Suppressor macrophage treated with lipopolysaccharide for 1 hour (primary cell): ENCODE measurements at regions not wholly inside any gene's neighbourhood (a gene's known extent, or its start where the extent isn't known, plus 50 kb on each side); places are given as distances from the start of the nearest gene placed in this dataset.
"Not testable (repeated sequence)": the region's sequence is repeated elsewhere in the genome, so short reads cannot be mapped to it uniquely, and the experiment has no call there.

ENCODE experiments used
- DNase-seq, 3 donors: peaks; one replicate each; pipeline ENCODE4 v3.0.0-alpha.2; 2020 to 2022

DNA sequence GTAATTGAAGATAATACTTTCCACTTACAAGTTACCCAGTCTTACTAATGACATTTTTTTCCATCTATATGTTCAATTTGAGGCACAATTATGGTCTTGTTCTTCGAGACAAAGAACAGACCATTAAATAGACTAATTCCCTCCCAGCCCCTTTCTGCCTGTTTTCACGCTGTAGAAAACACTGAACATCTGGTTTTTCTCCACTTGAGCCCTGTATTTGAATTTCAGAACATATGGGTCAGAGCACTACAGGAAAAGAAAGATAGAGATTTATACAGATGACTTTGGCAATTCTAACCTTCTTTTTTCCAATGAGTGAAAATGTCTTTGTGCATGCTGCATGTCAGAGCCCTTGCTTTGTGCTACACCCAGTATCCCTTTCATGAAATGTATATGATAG lies 506.9 kb downstream of the LRRC70 start:
- no peak for DNase-seq

DNA sequence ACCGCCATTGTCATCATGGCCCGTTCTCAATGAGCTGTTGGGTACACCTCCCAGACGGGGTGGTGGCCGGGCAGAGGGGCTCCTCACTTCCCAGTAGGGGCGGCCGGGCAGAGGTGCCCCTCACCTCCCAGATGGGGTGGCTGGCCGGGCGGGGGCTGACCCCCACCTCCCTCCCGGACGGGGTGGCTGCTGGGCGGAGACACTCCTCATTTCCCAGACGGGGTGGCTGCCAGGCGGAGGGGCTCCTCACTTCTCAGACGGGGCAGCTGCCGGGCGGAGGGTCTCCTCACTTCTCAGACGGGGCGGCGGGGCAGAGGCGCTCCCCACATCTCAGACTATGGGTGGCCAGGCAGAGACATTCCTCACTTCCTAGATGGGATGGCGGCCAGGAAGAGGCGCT lies 505.1 kb downstream of the LRRC70 start:
- DNase-seq = not testable (repeated sequence)

DNA sequence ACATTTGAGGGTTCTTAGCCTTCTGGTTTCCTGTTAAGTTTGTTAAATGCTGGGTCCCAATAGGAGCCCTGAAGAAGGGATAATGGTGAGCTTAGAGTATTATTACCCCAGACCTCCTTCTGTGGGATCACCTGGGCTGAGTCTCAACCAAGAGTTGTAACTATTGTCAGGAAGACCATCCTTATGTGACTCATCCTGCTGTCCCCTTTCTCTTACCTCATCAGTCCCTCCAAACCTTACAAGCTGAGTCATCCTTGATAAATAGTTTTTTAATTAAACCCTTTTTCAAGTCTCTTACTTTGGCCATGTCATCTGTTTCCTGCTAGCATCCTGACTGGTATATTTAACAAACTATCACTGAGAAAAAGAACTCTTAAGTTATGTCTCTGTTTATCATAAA lies 502.8 kb downstream of the LRRC70 start:
- DNase-seq = no peak

DNA sequence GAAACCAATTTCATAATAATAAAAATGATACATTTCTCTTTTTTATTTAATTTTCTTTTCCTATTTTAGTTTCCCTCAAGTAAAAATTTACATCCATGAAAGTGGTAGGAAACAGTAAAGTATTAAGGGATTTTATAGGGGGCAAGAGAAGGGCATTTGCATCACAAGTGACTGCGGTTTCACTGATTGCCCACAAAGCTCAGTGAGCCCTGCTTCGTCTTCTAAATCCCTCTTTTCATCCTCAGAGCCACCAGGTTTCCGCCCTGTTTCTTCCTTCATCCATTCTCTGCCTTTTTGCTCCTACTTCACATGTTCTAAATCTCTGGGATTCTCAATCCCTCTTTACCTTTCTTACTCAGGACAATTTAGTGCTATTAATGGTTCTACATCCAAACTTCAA lies 491.4 kb downstream of the LRRC70 start:
- DNase-seq = no peak

DNA sequence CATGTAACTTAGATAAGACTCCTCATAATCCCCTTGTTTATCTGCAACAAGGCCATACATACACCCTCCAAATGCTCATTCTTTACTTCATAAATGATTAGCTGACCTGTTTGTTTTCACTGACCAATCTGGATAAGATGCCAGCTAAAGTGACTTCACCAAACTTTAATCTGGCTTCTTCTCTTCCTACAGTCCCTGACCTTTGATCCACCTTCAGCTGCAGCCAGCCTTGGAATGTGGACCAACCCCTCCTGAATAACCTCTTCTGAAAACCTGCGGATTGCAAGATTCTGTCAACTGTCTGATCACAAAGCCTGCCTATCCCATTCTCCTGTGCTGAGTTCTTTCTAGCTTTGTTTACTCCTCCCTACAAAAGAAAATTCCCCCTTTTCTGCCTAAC lies 476.8 kb downstream of the LRRC70 start:
- DNase-seq = no peak

DNA sequence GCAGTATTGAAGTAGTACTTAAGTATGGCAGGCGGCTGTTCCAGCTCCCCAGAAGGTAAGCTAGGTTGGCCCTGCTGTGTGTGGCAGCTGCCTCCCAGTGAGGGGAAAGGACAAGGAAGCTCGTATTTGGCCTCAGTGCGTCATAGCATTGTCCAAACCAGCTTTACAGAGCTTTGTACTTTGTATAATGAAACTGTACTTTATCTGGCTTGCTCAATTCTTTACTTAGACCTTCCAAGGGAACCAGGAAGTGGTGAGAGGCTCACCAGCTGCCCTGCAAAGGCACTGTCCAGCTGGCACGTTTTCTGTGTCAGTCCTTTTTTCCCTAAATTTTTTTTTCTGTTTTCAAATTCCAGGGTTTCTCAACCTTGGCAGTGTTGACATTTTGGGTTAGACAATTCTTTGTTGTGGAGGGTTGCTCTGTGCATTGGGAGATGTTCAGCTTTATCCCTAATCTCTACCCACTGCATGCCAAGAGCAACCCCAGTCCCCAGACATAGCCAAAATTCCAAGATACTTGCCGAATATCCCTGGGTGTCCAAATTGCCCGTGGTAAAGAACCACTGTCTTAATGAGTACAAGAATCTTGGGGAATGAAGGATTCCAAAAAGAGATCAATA lies 474.5 kb downstream of the LRRC70 start:
- DNase-seq = no peak

DNA sequence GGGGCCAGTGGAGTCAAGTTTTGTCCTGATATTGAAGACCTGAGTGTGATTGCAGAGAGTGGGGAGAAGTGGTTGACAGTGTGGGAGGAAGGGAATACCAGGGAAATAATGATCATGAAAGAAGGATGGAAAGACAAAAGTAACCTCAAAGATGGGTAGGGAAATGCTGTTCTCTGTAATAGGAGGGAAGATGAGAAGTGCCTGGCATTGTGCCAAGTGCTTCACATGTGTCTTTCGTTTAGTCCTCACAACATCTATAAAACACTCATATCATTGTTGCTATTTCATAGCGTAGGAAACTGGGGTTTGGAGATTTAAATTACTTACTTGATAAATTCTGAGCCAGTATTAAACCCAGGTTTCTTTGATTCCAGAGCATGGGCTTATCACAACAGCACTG lies 472.3 kb downstream of the LRRC70 start:
- no peak for DNase-seq

DNA sequence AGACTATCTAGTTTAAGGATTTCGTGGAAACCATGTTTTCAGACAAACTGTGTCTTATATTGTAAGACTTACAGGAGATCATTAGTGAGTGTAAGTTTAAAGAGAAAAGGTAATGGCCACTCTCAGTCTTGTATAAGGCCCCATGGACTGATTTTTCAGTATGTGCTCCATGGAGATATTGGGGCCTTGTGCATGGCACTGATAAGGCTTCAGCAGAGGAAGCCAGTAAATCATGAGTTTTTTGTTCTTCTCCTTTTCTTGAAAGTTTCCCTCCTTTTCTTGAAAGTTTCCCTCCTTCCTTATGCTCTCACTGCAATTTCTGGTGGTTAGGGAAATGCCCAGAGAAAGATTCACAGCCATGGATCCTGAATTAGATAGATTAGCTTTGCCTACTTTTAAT lies 471.3 kb downstream of the LRRC70 start:
- DNase-seq = no peak

DNA sequence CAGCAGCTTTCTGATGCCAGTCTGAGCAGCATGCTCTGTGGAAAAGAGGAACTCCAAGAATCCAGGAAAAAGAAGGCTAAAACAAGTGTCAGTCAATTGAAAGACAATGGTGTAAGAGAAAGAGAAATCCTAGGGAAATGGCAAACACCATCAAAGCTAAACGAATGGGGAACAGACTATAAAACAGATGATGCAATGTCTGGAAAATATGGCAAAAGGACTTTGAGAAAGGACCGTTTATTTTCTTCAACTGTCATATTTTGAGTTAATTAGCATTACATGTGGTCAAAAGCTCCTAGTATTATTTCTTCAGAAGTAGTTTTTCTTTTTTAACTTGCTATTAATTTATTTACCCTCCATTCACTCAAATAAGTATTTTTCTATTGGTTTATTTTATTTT lies 465.2 kb downstream of the LRRC70 start:
- DNase-seq = no peak

DNA sequence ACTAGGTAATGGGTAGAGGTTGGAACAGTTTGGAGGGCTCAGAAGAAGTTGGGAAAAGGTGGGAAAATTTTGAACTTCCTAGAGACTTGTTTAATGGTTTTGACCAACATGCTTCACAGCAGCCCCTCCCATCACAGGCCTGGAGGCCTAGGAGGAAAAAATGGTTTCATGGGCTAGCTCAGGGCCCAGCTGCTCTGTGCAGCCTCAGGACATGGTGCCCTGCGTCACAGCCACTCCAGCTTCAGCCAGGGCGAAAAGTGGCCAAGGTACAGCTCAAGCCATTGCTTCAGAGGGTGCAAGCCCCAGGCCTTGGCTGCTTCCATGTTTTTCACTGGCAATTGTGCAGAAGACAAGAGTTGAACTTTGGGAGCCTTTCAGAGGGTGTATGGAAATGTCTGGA lies 453.7 kb downstream of the LRRC70 start:
- DNase-seq = no peak

DNA sequence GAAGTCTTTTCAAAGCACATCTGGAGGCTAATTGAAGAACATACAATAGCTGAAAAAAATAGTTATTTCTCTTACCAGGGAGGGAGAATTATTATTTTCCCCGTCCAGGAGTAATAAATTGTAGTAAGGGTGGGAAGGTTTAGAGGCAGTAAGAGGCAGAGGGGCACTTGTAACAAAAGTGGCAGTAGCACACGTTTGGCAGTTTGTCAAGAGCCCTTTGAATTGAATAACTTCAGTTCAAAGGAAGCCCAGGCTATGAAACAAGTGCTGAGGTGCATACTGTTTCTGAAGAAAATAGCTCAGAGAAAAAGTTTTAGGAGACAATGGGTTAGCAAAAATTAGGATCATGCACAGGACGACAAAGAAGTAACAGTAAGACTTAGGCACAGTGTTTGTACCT lies 451.3 kb downstream of the LRRC70 start:
- DNase-seq = no peak

DNA sequence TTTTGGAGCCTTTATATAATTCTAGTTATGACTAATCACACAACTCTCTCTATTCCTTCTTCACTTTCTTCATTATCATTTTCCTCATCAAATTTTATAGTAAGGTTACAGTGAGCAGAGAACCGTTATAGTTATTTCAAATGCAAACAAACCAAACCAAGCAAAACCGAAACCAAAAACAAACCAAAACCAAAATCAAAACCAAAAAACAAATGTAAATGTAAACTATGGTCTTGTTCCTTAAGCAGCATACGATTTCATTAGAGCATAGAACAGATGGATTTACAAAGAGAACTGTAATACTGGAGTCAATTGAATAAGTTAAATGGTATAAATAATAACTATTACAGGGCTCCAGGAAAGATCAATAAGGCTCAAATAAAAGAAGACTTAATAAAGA lies 447.1 kb downstream of the LRRC70 start:
- DNase-seq = no peak

DNA sequence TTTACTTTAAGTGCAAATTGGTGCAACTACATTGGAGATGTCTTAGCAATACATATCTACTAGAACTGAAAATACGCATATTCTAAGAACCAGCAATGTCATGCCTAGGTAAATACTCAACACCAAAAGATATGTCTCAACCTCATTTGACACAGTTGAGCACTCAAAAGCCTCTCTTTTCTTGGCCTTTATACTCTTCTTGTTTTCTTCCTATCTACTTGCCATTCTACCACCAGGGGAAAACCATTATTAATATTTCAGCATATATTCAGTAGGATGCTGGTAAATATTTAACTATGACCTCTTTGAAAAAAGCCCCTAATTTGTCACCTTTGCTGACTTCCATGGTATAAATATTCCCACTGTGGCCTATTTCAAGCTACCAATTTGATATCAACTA lies 443.8 kb downstream of the LRRC70 start:
- no peak for DNase-seq

DNA sequence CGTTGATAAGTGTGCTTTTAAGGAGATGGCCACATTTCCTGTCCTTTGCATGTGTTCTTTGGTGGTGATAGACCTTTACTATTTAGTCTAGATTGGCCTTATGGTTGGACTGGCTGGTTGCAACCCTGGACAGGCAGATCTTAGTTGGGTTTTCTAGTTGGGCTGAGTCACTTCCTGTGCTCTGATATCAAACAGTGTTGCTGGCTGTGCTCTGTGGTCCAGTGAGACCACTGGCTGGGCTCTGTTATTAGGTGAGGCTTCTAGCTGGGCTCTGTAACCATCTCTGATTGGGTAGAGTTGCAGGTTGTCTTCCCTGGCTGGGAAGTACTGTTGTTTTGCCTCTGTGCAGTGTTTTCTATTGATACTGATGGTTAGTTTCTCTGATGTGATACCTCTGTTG lies 432.5 kb downstream of the LRRC70 start:
- no peak for DNase-seq

DNA sequence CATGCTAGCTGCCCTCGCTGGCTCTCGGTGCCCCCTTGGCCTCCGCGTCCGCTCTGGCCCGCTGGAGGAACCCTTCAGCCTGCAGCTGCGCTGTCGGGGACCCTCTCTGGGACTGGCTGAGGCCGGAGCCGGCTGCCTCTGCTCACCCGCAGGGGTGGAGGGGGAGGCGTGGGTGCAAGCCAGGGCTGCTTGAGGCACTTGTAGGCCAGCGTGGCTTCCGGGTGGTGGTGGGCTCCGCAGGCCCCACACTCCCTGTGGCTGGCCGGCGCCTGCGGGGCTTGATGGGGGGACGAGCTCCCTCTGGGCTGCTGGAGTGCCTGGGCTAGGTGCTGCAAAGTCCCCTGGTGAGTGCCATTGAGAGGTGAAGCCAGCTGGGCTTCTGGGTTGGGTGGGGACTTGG lies 429.6 kb downstream of the LRRC70 start:
- DNase-seq = no peak

DNA sequence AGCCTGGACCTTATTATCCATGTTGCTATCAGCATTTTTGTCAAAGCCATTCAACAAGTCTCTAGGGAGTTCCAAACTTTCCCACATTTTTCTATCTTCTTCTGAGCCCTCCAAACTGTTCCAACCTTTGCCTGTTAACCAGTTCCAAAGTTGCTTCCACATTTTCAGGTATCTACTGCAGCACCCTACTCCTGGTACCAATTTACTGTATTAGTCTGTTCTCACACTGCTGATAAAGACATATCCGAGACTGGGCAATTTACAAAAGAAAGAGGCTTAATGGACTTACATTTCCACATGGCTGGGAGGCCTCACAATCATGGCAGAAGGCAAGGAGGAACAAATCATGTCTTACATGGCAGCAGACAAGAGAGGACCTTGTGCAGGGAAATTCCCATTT lies 416.2 kb downstream of the LRRC70 start:
- DNase-seq = not testable (repeated sequence)

DNA sequence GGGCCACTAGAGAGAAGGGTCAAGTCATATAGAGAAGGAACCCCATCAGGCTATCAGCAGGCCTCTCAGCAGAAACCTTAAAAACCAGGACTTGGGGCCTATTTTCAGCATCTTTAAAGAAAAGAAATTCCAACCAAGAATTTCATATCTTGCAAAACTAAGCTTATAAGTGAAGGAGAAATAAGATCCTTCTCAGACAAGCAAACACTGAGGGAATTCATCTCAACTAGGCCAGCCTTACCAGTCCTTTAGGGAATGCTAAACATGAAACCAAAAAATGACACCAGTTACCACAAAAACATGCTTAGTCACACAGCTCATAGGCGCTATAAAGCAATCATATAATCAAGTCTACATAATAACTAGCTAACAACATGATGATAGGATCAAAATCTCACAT lies 407.1 kb downstream of the LRRC70 start:
- DNase-seq = no peak

DNA sequence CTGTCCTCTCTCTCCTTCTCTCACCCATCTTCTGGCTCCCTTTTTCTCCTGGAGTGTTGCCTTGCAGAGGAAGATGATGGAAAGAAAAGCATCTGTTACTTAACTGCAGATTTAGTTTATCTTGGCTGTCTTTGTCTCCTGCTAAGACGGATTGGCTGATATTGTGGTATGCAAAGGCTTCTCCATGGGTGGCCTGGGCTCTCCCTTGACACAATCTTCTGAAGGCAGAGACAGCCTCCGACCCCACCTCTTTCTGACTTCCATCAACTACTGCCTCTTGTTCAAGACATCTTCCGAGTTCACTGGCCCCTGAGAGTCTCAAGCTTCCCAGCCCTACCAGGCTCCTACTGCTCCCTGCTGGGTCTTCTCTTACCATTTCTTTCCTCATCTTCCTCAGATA lies 403.7 kb downstream of the LRRC70 start:
- no peak for DNase-seq

DNA sequence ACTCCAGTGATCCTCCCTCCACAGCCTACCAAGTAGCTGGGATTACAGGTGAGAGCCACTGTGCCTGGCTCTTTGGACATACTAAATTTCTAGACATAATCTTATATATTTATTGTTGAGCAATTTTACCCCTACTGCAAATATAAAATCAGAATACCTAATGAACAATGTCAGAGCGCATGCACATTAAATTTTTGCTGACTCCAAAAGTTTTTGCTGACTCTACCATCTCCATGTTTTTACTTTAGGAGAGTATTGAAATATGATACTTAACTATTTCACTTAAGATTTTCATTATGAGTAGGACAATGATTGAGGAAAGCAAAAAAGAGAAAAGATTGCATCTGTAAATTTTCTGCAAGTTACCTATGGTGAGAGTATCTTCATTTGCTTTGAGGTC lies 402.3 kb downstream of the LRRC70 start:
- no peak for DNase-seq

DNA sequence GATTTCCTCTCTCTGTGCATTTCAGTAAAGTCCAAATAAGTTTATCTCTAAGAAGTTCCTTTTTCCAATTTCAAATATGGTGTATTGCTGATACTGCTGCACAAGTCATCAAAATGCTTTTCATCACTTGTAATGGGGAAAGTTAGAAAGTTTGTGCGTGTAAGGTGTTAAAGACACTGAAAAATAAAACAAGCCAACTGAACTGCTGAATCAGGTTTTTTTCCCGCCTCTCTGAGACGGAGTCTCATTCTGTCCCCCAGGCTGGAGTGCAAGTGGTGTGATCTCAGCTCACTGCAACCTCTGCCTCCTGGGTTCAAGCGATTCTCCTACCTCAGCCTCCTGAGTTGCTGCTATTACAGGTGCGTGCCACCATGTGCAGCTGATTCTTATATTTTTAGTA lies 400.9 kb downstream of the LRRC70 start:
- no peak for DNase-seq

DNA sequence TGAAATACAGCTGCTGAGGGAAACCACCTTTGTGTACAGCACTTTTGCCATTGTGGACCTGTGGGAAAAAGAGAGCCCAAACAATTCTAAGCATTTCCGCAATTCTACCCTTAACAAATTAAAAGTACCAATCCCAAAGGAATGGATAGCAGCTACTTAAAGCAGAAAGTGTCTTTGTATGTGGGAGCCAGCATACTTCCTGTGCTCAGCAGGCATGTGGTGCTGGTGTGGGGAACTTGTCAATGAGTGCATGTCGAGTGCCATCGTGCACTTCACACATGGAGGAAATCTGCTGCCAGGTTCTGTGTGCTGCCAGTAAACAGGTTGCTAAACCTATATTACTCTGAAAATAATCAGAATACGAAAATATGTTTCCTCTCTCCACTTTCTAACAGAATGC lies 399.0 kb downstream of the LRRC70 start:
- no peak for DNase-seq

DNA sequence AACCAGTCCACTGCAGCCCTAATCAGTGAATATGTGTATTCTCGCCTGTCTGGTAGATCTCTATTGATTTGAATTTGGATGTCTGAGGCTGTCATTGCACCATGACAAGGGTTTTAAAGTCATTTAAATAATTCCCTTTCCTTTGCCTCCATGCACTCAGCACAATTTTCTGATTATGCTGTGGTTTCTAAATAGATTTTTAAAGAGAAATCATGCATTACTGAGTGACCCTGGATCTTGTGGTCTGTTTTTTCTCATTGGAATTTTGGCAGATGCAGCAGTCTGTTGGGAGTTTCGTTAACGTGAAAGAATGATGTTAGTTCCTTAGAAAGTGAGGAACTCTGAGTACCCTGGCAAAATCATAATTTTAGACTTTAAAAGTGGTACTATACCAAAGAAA lies 396.0 kb downstream of the LRRC70 start:
- DNase-seq = no peak

DNA sequence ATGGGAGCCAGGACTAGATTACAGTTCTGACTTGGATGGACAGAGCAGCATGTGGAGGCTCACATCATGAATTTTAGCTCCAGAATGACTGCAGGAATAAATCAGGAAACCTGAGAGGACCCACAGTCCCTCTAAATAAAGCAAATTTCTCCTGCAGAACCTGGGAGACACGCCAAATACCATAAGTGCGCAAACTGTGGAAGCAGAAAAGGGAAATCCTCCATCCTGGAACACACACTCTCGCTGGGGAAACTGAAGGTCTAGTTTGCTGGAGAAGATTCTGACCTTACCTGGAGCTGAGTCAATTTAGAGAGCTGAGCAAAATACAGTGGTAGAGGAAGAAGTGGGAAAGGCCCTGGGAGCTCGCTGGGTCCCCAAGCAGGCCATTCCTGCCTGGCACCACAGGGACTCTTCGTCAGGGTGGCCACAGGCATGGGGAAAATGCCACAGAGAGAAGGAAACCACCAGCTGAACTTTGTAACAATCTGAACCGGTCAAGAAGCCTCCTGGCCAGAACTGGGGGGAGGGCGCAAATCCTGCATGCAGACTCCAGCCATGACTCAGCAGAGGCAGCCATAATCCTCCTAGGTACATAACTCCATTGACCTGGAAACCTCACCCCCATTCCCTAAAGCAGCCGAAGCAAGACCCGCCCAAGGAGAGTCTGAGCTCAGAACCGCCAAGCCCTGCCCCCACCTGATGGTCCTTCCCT lies 390.9 kb downstream of the LRRC70 start:
- no peak for DNase-seq

DNA sequence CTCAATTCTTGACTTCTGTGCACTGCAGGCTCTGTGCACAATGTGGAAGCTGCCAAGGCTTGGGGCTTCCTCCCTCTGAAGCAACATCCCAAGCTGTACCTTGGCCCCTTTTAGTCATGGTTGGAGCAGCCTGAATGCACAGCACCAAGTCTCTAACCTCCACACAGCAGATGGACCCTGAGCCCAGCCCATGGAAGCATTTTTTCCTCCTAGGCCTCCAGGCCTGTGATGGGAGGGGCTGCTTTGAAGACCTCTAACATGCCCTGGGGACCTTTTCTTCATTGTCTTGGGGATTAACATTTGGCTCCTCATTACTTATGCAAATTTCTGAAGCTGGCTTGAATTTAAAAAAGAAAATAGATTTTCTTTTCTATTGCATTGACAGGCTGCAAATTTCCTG lies 385.8 kb downstream of the LRRC70 start:
- DNase-seq = no peak

DNA sequence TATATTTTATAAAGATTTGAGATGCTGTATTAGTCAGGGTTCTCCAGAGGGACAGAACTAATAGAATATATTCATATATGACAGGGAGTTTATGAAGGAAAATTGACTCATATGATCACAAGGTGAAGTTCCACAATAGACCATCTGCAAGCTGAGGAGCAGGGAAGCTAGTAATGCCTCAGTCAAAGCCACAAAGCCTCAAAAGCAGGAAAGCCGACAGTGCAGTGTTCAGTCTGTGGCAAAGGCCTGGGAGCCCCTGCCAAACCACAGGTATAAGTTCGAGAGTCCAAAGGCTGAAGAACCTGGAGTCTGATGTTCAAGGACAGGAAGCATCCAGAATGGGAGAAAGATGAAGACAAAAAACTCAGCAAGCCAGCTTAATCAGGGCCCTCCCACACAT lies 382.2 kb downstream of the LRRC70 start:
- no peak for DNase-seq
